GM23338 (cell line): ENCODE measurements at regions not wholly inside any gene's neighbourhood (a gene's known extent, or its start where the extent isn't known, plus 50 kb on each side); places are given as distances from the start of the nearest gene placed in this dataset.

ENCODE experiments used
- ATAC-seq: fragments of 200-7000 bp; cut with Tn5 transposase; 3 replicates; pipeline ENCODE4 v1.9.1; 2020
- DNase-seq: peaks from one replicate; pipeline ENCODE4 v3.0.0-alpha.2; 2015; ENCODE audit warnings: low spot score
- H2AFZ ChIP-seq: fragments of 200-600 bp; sonication (generic); 2 replicates; pipeline ENCODE4 v1.8.0; 2016; ENCODE audit warnings: antibody characterized with exemption, mild to moderate bottlenecking, moderate library complexity
- H3F3A ChIP-seq: fragments of 200-600 bp; sonication (generic); replicated peaks from 2 replicates; pipeline ENCODE4 v1.8.0; 2017; ENCODE audit warnings: antibody characterized with exemption, mixed run types, low read depth
- H3K27ac ChIP-seq: fragments of 200-600 bp; sonication (generic); 2 replicates; pipeline ENCODE4 v1.6.1; 2016; ENCODE audit warnings: low read depth
- H3K27me3 ChIP-seq: fragments of 200-600 bp; sonication (generic); 2 replicates; pipeline ENCODE4 v1.8.0; 2016; ENCODE audit warnings: mild to moderate bottlenecking, mixed run types, moderate library complexity; ENCODE audit not compliant: insufficient read depth
- H3K36me3 ChIP-seq: fragments of 200-600 bp; sonication (generic); 2 replicates; pipeline ENCODE4 v1.8.0; 2016; ENCODE audit warnings: mild to moderate bottlenecking; ENCODE audit not compliant: insufficient read depth
- H3K4me1 ChIP-seq: fragments of 200-600 bp; sonication (generic); 2 replicates; pipeline ENCODE4 v1.8.0; 2016; ENCODE audit warnings: mild to moderate bottlenecking, moderate library complexity; ENCODE audit not compliant: insufficient read depth
- H3K4me2 ChIP-seq: fragments of 200-600 bp; sonication (generic); 2 replicates; pipeline ENCODE4 v1.7.1; 2017; ENCODE audit warnings: mixed run types
- H3K4me3 ChIP-seq: fragments of 200-600 bp; sonication (generic); 2 replicates; pipeline ENCODE4 v1.6.1; 2016; ENCODE audit warnings: mixed run types
- H3K79me2 ChIP-seq: fragments of 200-600 bp; sonication (generic); replicated peaks from 2 replicates; pipeline ENCODE4 v1.8.0; 2017; ENCODE audit warnings: mild to moderate bottlenecking; ENCODE audit not compliant: insufficient read depth
- H3K9me2 ChIP-seq: fragments of 200-600 bp; sonication (generic); 2 replicates; pipeline ENCODE4 v1.8.0; 2017; ENCODE audit not compliant: insufficient read depth
- H4K20me1 ChIP-seq: fragments of 200-600 bp; sonication (generic); replicated peaks from 2 replicates; pipeline ENCODE4 v1.8.0; 2017; ENCODE audit warnings: mild to moderate bottlenecking; ENCODE audit not compliant: insufficient read depth
- H3K27ac Mint-ChIP-seq: 2 replicates; pipeline ENCODE4 v1.8.0; 2020; ENCODE audit warnings: inconsistent platforms, mild to moderate bottlenecking, moderate library complexity, mixed read lengths
- H3K27me3 Mint-ChIP-seq: 3 replicates; pipeline ENCODE4 v1.8.0; 2022; ENCODE audit warnings: low read depth, mild to moderate bottlenecking, moderate library complexity, mixed read lengths, inconsistent platforms; ENCODE audit not compliant: insufficient read depth, poor library complexity
- H3K36me3 Mint-ChIP-seq: 3 replicates; pipeline ENCODE4 v1.8.0; 2021; ENCODE audit warnings: low read depth, mild to moderate bottlenecking, inconsistent platforms, moderate library complexity, mixed read lengths
- H3K4me1 Mint-ChIP-seq: 3 replicates; pipeline ENCODE4 v1.8.0; 2020; ENCODE audit warnings: mild to moderate bottlenecking, inconsistent platforms, mixed read lengths
- H3K4me3 Mint-ChIP-seq: 3 replicates; pipeline ENCODE4 v1.8.0; 2021; ENCODE audit warnings: moderate library complexity, mild to moderate bottlenecking, inconsistent platforms, mixed read lengths
- H3K9me3 Mint-ChIP-seq: 3 replicates; pipeline ENCODE4 v1.8.0; 2020; ENCODE audit warnings: moderate library complexity, mild to moderate bottlenecking, inconsistent platforms, mixed read lengths
- ETS1 ChIP-seq: IDR thresholded peaks from 2 replicates; pipeline ENCODE4 v1.6.1; 2016; ENCODE audit warnings: antibody characterized with exemption
- EZH2 ChIP-seq: fragments of 200-600 bp; sonication (generic); IDR thresholded peaks from one replicate; pipeline ENCODE4 v1.8.0; 2017; ENCODE audit warnings: antibody characterized with exemption, mild to moderate bottlenecking, low read depth; ENCODE audit not compliant: unreplicated experiment
- EZH2phosphoT487 ChIP-seq: fragments of 200-600 bp; sonication (generic); IDR thresholded peaks from one replicate; pipeline ENCODE4 v1.8.1; 2018; ENCODE audit warnings: antibody characterized with exemption; ENCODE audit not compliant: unreplicated experiment
- REST ChIP-seq: IDR thresholded peaks from one replicate; pipeline ENCODE4 v1.6.1; 2018; ENCODE audit warnings: antibody characterized with exemption; ENCODE audit not compliant: unreplicated experiment
- STAT1 ChIP-seq: IDR thresholded peaks from one replicate; pipeline ENCODE4 v1.6.1; 2016; ENCODE audit warnings: antibody characterized with exemption; ENCODE audit not compliant: unreplicated experiment
- ZNF114 ChIP-seq: fragments of 250-450 bp; sonication (Bioruptor Pico); IDR thresholded peaks from 2 replicates; pipeline ENCODE4 v1.5.0; 2020; ENCODE audit warnings: mild to moderate bottlenecking, moderate library complexity
- ZNF331 ChIP-seq: fragments of 250-450 bp; sonication (Bioruptor Pico); IDR thresholded peaks from 2 replicates; pipeline ENCODE4 v1.5.0; 2020; ENCODE audit warnings: low read depth, mild to moderate bottlenecking, moderate library complexity

GRCh38 chr3:78048698-78049097, 1008.8 kb downstream of the ROBO2 start:
- H3K4me3 Mint-ChIP-seq: no peak overlapping the region
- ATAC-seq: no peak

GRCh38 chr3:78049521-78049920, 1009.6 kb downstream of the ROBO2 start:
- Mint-ChIP-seq H3K36me3 (no peaks in the 10 kb centered on the region), H3K27me3 (no peaks in the 10 kb centered on the region), H3K4me3 (no peak overlapping the region), H3K27ac (no peak overlapping the region), H3K4me1 (peaks cover 7% of the 10 kb centered on the region; the same call in 2 of the 3 replicates), H3K9me3 (no peaks in the 10 kb centered on the region)
- no peak overlapping the region for H3K4me3 ChIP-seq
- ATAC-seq (no peak), DNase-seq (no peak)
- no peak overlapping the region for H2AFZ ChIP-seq
- peaks cover 7% of the 10 kb centered on the region for H3K4me1 ChIP-seq
- H3K36me3 ChIP-seq: no peaks in the 10 kb centered on the region
- H3F3A ChIP-seq: no peaks in the 10 kb centered on the region
- no peaks in the 10 kb centered on the region for H3K79me2 ChIP-seq
- no peaks in the 10 kb centered on the region for H4K20me1 ChIP-seq
- H3K27ac ChIP-seq: no peak overlapping the region
- H3K27me3 ChIP-seq: no peaks in the 10 kb centered on the region
- no peaks in the 10 kb centered on the region for H3K9me2 ChIP-seq
- no peak overlapping the region for H3K4me2 ChIP-seq
- TF ChIP-seq ZNF331 (CRISPR knock-in tag) (no peak), ETS1 (no peak), EZH2phosphoT487 (no peak), STAT1 (no peak), REST (no peak)

More at GRCh38 chr3:78048698-78049097, 1008.8 kb downstream of the ROBO2 start:
- H3K79me2 ChIP-seq: no peaks in the 10 kb centered on the region
- H3K4me2 ChIP-seq: no peak overlapping the region
- H3K9me3 Mint-ChIP-seq: no peaks in the 10 kb centered on the region
- no peaks in the 10 kb centered on the region for H3F3A ChIP-seq
- H3K4me3 ChIP-seq: no peak overlapping the region
- H3K27ac ChIP-seq: no peak overlapping the region
- no peak overlapping the region for H3K27ac Mint-ChIP-seq
- H3K36me3 ChIP-seq: no peaks in the 10 kb centered on the region
- no peaks in the 10 kb centered on the region for H3K36me3 Mint-ChIP-seq
- H3K27me3 ChIP-seq: no peaks in the 10 kb centered on the region
- H3K4me1 Mint-ChIP-seq: peaks cover 15% of the 10 kb centered on the region; the same call in 2 of the 3 replicates
- DNase-seq: no peak
- peaks cover 11% of the 10 kb centered on the region for H3K4me1 ChIP-seq
- H3K27me3 Mint-ChIP-seq: no peaks in the 10 kb centered on the region
- no peaks in the 10 kb centered on the region for H4K20me1 ChIP-seq
- no peak overlapping the region for H2AFZ ChIP-seq
- TF ChIP-seq EZH2: no peak
- TF ChIP-seq ZNF114 (CRISPR knock-in tag): no peak
- no peak for TF ChIP-seq ETS1
- TF ChIP-seq ZNF331 (CRISPR knock-in tag): no peak
- TF ChIP-seq REST: no peak
- H3K9me2 ChIP-seq: no peaks in the 10 kb centered on the region
